ENCODE measurements at regions not wholly inside any gene's neighbourhood (a gene's known extent, or its start where the extent isn't known, plus 50 kb on each side); places are given as distances from the start of the nearest gene placed in this dataset.

DNA sequence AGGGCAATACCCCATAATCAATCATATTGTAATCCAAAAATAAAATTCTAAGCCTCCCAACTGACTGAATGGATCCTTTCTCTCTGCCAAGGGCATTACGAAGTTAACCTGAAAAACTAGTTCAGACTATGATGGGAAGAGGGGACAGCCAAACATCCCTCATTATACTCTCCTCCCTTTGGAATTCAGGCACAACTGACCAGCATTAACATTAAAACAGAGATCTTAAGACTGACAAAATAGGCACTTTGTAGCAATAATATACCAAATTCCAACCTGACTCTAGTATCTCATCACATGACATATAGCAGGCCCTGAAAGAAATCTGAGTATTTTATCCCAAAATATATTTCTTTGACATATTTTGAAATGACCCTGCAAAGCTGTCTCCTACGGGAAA, 55.0 kb upstream of the SPP1 start:
- TF ChIP-seq, protein P1, sequence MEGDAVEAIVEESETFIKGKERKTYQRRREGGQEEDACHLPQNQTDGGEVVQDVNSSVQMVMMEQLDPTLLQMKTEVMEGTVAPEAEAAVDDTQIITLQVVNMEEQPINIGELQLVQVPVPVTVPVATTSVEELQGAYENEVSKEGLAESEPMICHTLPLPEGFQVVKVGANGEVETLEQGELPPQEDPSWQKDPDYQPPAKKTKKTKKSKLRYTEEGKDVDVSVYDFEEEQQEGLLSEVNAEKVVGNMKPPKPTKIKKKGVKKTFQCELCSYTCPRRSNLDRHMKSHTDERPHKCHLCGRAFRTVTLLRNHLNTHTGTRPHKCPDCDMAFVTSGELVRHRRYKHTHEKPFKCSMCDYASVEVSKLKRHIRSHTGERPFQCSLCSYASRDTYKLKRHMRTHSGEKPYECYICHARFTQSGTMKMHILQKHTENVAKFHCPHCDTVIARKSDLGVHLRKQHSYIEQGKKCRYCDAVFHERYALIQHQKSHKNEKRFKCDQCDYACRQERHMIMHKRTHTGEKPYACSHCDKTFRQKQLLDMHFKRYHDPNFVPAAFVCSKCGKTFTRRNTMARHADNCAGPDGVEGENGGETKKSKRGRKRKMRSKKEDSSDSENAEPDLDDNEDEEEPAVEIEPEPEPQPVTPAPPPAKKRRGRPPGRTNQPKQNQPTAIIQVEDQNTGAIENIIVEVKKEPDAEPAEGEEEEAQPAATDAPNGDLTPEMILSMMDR (IDR thresholded peaks at IDR 0.05; ENCODE audit: poor library complexity) = no peak
- TF ChIP-seq EZH2 (IDR thresholded peaks at IDR 0.05; ENCODE audit: borderline replicate concordance) = no peak

All from hepatocyte (in vitro differentiated cells).